NOMO-1 treated with dmso at 0.1 percent for 144 hours (cell line): ENCODE measurements at regions not wholly inside any gene's neighbourhood (a gene's known extent, or its start where the extent isn't known, plus 50 kb on each side); places are given as distances from the start of the nearest gene placed in this dataset.

ENCODE experiments used
- DNase-seq: peaks from one replicate; lab custom pipeline; 2025; ENCODE audit not compliant: unreplicated experiment; lab: John Stamatoyannopoulos, UW

DNA sequence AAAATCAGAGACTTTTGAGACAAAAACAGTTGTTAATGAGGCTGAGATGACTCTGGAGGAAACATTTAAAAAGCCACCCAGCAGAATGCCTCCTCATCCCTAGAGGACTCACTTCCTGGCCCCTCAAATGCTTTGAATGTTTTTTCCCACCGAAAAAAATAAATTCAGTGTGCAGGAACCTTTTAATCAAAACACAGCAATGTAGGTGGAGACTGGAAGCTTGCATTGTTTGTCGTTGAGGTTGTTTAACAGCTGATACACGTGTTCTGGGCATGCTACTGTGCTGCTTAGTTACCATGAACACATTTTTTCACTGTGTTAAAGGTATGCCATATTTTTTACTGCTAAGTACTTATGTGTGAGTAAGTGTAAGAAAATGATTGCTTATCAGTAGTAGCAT is 65.7 kb upstream of the ADCY2 start:
- DNase-seq: no peak

DNA sequence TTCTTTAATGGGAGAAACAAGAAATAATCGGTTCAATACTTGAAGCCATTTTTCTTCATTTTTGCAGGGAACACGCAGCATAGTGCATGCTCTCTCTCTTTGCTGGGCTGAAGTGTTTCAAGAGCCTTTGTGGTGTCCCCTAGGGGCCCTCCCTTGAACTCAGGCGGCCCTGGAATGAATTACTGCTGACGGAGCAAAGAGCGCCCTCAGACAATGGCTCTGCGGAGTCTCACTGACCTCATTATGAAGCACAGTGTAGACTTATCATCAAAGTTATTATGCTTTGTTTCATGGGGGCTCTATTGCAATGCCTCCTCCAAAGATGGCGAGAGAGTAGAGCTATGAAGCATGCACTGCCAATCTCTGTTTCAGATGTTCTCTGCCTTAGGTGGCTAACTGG is 64.8 kb upstream of the ADCY2 start:
- DNase-seq: no peak
